ENCODE measurements at regions not wholly inside any gene's neighbourhood (a gene's known extent, or its start where the extent isn't known, plus 50 kb on each side); places are given as distances from the start of the nearest gene placed in this dataset.
"Not testable (repeated sequence)": the region's sequence is repeated elsewhere in the genome, so short reads cannot be mapped to it uniquely, and the experiment has no call there.

DNA sequence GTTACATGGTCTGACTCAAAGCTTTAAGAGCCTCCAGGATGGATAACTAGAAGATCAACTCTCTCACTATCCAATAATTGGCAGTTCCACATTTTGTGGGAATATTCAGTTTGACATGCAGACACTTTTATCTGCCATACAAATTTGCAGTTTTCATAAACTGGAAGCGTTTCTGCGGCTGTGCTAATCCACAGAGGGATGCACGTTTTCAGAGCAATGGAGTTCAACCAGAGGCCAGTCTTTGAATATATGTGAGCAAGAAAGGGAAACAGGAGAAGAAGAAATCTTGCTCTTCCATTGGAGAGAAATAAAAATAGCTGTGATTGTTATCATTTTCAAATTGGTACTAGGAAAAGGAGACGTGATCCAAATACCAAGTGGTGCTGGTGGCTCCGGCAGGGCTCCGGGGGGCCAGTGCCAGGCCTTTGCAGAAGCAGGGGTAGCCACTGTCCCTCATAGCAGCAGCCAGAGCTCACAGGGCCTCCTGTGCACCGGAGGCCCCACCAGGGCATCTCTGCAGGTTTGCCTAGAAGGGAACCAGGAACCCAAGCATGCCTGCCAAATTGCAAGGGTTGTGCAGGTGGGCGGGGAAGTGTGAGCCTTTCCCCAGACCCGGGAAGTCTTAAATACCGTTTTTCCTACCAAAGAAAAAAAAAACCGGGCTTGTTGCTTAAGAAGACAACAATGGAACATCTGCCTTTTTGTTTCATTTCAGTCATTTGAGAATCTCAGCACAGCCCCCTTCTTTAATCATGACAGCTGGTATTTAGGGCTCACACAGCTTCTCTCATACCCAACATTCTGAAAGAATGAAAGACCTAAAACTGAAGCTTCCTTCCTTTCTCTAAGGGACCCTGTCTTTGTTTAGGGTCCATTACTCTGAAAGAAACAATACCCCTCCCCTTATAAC lies 791.1 kb upstream of the SOX11 start:
- in situ Hi-C loops (cut with MboI; ENCODE audit: low pct_unique_long_range_greater_than_20kb, low sequenced_read_pairs), result no loop called here
- no peak for DNase-seq

- no peak for DNase-seq
- in situ Hi-C loops (cut with MboI; ENCODE audit: low pct_unique_long_range_greater_than_20kb, low sequenced_read_pairs), result no loop called here
These were observed 788.4 kb upstream of the SOX11 start for GRCh38 chr2:4903656-4904348.

DNA sequence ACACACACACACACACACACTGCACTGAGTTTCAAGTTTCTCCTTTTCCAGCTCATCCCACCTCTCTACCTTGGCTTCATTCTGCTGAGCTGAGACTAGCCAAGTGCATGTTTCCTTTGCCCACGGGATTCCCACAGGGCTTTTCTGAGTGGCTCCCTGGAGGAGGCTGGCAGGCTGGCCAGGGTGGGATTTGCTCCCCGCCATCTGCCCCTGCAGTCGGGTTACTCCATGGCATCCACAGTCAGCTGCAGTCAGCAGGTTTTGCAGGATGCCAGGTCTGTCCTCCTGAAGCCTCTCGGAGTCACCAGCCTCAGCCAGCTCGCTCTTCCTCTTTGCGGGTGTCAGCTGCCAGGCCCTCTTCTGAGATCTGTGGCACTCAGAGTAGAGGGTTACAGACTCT lies 783.7 kb upstream of the SOX11 start:
- in situ Hi-C loops (cut with MboI; ENCODE audit: low pct_unique_long_range_greater_than_20kb, low sequenced_read_pairs), result no loop called here
- DNase-seq, result no peak

DNA sequence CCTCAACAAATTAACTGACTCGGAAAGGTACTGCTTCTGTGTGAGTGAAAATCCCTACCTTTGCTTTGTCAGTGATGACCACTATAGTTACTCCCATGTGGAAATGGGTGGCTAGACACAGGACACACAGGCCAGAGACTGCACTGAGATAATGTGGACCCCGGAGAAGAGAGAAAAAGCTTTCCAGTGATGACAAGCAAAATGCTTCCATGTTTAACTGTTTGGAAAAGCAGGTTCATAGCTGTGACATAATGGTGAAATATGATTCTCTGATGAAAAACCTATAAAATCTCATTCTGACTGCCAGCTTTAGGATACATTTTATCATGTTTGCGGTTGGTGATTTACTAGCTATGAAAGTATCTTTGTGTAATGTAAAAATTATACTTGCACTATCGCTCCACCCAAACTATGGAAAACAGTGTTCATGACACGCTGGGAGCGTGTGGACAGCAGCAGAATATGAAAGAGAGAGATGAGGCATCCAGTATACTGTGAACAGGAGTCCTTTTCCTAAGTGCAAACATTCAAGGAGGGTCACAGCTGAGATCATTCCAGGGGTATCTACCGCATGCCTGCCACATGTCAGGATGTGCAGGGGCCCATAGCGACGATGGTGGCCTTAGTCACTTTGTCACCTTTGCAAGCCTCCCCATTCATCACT lies 782.7 kb upstream of the SOX11 start:
- no peak for DNase-seq
- in situ Hi-C loops (cut with MboI; ENCODE audit: low pct_unique_long_range_greater_than_20kb, low sequenced_read_pairs), result no loop called here

DNA sequence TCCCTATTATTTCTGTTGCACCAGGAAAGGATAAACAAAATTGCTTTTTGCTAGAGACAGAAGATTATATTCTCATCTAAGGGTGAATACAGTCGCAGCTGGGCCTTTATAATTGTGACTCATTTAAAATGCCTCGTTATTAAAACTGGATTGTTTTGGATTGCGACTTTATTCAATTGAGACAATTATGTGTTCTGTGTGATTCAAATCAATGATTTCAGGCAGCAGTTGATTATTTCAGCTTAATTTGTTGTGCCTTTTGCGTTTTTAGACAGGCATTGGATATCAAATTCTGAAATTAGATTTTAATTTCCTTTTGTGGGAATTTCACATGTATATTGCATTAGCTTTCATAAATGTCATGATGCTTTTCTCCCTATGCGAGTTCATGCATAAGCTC lies 778.1 kb upstream of the SOX11 start:
- in situ Hi-C loops (cut with MboI; ENCODE audit: low pct_unique_long_range_greater_than_20kb, low sequenced_read_pairs), result no loop called here
- no peak for DNase-seq

DNA sequence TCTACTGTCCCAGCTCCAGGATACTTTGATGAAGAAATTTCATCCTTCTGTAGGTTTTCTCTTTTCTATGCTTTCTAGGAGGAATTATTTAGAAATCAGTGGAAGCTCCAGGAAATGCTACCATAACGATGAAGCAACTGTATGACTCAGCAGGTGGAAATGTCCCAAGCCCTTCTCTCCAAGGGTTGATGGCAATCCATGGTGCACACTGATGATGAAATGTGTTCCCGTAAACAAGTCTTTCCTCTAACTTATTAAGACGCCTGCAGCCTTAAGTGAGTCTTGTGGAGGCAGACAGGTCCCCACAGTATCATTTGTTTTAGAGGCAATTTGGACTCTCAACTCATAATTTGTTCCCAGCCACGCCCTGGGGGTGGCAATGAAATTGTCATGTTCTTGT lies 777.6 kb upstream of the SOX11 start:
- DNase-seq, result no peak
- in situ Hi-C loops (cut with MboI; ENCODE audit: low pct_unique_long_range_greater_than_20kb, low sequenced_read_pairs), result no loop called here

- DNase-seq, result no peak
These were observed 776.8 kb upstream of the SOX11 start for GRCh38 chr2:4915357-4915756.

GRCh38 chr2:4916094-4916493 lies 776.1 kb upstream of the SOX11 start:
- in situ Hi-C loops (cut with MboI; ENCODE audit: low pct_unique_long_range_greater_than_20kb, low sequenced_read_pairs), result no loop called here
- no peak for DNase-seq

More at GRCh38 chr2:4915357-4915756, 776.8 kb upstream of the SOX11 start:
- in situ Hi-C loops (cut with MboI; ENCODE audit: low pct_unique_long_range_greater_than_20kb, low sequenced_read_pairs), result no loop called here

DNA sequence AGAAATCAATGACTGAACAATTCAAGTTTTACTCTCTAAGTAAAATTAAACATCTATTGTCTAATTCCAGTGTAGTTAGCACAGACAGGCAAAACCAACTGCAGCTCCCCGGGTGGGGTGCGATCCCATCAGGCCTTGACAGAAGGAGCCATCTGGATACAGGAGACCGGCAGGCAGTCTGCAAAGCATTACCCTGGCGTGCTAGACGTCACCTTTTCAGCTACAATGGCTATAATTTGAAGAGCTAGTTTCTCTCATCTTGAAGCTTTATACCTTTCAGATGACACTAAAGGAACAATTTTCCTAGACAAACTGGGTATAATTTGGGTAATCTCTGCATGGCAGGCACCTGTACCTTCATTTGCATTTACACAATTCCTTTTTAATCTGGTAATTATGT lies 761.5 kb upstream of the SOX11 start:
- in situ Hi-C loops (cut with MboI; ENCODE audit: low pct_unique_long_range_greater_than_20kb, low sequenced_read_pairs), result no loop called here
- no peak for DNase-seq

- no peak for DNase-seq
- in situ Hi-C loops (cut with MboI; ENCODE audit: low pct_unique_long_range_greater_than_20kb, low sequenced_read_pairs), result no loop called here
These were observed 760.3 kb upstream of the SOX11 start for GRCh38 chr2:4931721-4932365.

DNA sequence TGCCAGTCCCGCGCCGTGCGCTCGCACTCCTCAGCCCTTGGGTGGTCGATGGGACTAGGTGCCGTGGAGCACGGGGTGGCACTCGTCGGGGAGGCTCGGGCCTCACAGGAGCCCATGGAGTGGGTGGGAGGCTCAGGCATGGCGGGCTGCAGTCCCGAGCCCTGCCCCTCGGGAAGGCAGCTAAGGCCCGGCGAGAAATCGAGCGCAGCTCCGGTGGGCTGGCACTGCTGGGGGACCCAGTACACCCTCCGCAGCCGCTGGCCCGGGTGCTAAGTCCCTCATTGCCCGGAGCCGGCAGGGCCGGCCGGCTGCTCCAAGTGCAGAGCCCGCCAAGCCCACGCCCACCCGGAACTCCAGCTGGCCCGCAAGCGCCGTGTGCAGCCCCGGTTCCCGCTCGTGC lies 756.9 kb upstream of the SOX11 start:
- in situ Hi-C loops (cut with MboI; ENCODE audit: low pct_unique_long_range_greater_than_20kb, low sequenced_read_pairs); DNase-seq: not testable (repeated sequence)

DNA sequence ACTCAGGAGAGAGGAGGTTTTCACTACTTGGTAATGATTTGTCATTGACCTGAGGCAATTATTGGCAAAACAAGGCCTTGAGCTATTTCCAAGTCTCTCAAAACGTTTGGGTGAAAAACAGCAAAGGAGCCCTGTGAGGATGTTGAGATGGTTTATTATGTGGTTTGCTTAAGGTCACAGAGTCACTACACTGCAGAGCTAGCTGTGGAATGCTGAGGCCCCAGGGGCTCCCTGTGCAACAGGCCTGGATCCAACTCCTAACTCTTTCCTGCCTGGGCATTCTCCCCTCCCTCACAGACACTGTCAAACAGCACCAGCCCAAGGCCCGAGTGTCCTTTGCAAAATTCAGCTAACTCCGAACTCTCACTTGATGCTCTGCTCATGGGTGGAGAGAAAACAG lies 754.6 kb upstream of the SOX11 start:
- in situ Hi-C loops (cut with MboI; ENCODE audit: low pct_unique_long_range_greater_than_20kb, low sequenced_read_pairs), result no loop called here
- no peak for DNase-seq

DNA sequence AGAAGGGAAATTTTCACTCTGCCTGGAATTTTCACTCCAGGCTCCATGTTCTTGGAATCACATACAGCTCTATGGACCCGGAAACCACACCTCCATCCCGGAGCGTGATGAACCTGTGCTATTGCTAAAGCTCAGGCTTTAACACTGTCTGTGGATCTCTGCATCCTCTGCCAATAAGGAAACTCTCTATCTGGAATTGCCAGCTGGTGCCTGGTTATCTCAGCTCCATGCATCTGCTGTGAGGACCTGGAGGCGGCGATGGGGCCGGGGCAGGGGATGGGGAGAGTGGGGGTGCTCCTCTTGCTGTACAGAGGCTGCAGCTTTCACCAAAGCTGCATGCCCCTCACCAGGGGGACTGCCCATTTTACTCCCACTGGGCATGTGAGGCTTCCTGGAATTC lies 754.0 kb upstream of the SOX11 start:
- in situ Hi-C loops (cut with MboI; ENCODE audit: low pct_unique_long_range_greater_than_20kb, low sequenced_read_pairs), result no loop called here
- no peak for DNase-seq

DNA sequence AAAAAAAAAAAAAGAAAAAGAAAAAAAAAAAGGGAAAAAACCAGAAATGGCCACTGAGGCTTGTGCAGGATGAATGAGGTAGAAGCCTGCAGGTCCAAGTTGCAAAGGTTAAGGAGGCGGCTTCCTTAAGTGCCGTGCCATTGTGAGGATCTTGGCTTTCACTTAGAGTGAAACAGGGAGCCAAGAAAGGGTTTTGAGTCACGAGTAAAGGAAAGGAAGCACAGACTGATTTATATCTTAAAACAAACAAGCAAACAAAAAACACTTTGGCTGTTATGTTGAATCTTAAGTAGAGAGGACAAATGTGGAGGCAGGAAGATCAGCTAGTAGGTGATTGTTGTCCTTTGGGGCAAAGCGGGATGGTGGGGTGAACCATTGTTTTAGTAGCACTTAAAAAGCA lies 749.7 kb upstream of the SOX11 start:
- DNase-seq, result no peak
- in situ Hi-C loops (cut with MboI; ENCODE audit: low pct_unique_long_range_greater_than_20kb, low sequenced_read_pairs), result no loop called here

DNA sequence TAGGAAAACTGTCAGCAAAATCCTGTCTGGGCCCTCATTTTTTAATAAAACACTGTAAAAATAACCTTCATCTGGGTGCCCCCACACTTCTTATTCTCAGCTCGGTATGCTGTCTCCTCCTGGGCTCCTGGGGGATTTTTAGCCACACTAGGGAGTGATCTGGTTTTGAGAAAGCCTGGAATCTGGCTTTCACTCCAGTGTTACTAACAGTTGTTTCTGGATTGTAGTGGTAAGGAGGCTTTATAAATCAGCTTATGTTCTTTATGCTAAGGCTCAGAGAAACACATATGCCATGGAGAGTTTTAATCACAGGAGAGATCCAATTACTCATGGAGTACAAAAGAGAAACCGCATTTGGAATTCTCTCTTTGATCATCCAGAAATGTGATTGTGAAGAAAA lies 744.3 kb upstream of the SOX11 start:
- in situ Hi-C loops (cut with MboI; ENCODE audit: low pct_unique_long_range_greater_than_20kb, low sequenced_read_pairs), result no loop called here
- no peak for DNase-seq

DNA sequence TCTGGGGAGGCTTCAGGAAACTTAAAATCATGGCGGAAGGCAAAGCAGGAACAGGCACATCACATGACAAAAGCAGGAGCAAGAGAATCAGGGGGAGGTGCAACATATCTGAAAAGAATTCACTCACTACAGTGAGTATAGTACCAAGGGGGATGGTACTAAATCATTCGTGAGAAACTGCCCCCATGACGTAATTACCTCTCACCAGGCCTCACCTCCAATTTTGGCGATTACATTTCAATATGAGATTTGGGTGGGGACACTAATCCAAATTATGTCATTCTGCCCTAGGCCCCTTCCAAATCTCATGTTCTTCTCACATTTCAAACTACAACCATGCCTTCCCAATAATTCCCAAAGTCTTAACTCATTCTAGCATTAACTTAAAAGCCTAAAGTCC lies 740.8 kb upstream of the SOX11 start:
- DNase-seq, result no peak
- in situ Hi-C loops (cut with MboI; ENCODE audit: low pct_unique_long_range_greater_than_20kb, low sequenced_read_pairs), result no loop called here

GRCh38 chr2:4959219-4959618 lies 733.0 kb upstream of the SOX11 start:
- in situ Hi-C loops (cut with MboI; ENCODE audit: low pct_unique_long_range_greater_than_20kb, low sequenced_read_pairs), result no loop called here
- no peak for DNase-seq

DNA sequence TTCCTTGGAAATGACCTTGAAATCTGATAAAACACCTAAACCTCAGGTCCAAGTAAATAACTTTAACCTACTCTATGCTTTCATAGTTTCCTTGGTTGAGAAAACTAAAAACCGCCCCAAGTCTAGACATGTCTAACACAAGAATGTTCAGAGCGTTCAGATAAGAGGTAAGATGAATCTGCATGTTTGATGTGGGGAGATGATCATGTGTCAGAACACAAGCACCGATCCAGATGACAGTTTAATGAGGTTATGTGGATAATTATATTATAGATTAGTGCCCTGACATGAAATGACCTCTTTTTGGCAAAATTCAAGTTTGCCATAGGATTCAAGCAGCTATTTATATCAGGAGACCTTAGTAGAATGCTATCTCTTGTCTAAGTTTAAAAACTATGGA lies 729.8 kb upstream of the SOX11 start:
- in situ Hi-C loops (cut with MboI; ENCODE audit: low pct_unique_long_range_greater_than_20kb, low sequenced_read_pairs), result no loop called here

GRCh38 chr2:4963106-4963505 lies 729.1 kb upstream of the SOX11 start:
- no peak for DNase-seq

More for the DNA sequence above, 729.8 kb upstream of the SOX11 start:
- DNase-seq, result no peak

More at GRCh38 chr2:4963106-4963505, 729.1 kb upstream of the SOX11 start:
- in situ Hi-C loops (cut with MboI; ENCODE audit: low pct_unique_long_range_greater_than_20kb, low sequenced_read_pairs), result no loop called here
